Subcutaneous abdominal adipose tissue (tissue), 5 donors: ENCODE measurements at regions not wholly inside any gene's neighbourhood (a gene's known extent, or its start where the extent isn't known, plus 50 kb on each side); places are given as distances from the start of the nearest gene placed in this dataset.

Source experiments
- H3K27ac ChIP-seq: one replicate; pipeline ENCODE4 v1.7.0; 2013; ENCODE audit warnings: low read depth, mild to moderate bottlenecking, inconsistent platforms, low read length, moderate library complexity
- H3K27me3 ChIP-seq, 5 donors: one replicate each; pipeline ENCODE4 v1.7.0; 2013; ENCODE audit warnings: low read length in 5 of 5, inconsistent platforms in 1 of 5; ENCODE audit not compliant: control insufficient read depth in 5 of 5, insufficient read depth in 4 of 5
- H3K36me3 ChIP-seq, 5 donors: one replicate each; pipeline ENCODE4 v1.7.0; 2013; ENCODE audit warnings: low read length in 5 of 5; ENCODE audit not compliant: control insufficient read depth in 5 of 5, insufficient read depth in 5 of 5
- H3K4me1 ChIP-seq, 5 donors: one replicate each; pipeline ENCODE4 v1.7.0; 2013; ENCODE audit warnings: low read length in 5 of 5, mild to moderate bottlenecking in 3 of 5, moderate library complexity in 1 of 5; ENCODE audit not compliant: control insufficient read depth in 5 of 5, insufficient read depth in 5 of 5
- H3K4me3 ChIP-seq, 5 donors: one replicate each; pipeline ENCODE4 v1.7.0; 2013; ENCODE audit warnings: low read length in 5 of 5, low read depth in 1 of 5
- H3K9ac ChIP-seq, 5 donors: one replicate each; pipeline ENCODE4 v1.7.0; 2013; ENCODE audit warnings: low read length in 5 of 5, mild to moderate bottlenecking in 4 of 5, moderate library complexity in 3 of 5
- H3K9me3 ChIP-seq, 5 donors: one replicate each; pipeline ENCODE4 v1.7.0; 2013; ENCODE audit warnings: low read length in 5 of 5; ENCODE audit not compliant: control insufficient read depth in 5 of 5
- donor health status: healthy.
- donor health status: healthy.
- donor health status: healthy.
- donor health status: healthy.
- donor health status: healthy.

DNA sequence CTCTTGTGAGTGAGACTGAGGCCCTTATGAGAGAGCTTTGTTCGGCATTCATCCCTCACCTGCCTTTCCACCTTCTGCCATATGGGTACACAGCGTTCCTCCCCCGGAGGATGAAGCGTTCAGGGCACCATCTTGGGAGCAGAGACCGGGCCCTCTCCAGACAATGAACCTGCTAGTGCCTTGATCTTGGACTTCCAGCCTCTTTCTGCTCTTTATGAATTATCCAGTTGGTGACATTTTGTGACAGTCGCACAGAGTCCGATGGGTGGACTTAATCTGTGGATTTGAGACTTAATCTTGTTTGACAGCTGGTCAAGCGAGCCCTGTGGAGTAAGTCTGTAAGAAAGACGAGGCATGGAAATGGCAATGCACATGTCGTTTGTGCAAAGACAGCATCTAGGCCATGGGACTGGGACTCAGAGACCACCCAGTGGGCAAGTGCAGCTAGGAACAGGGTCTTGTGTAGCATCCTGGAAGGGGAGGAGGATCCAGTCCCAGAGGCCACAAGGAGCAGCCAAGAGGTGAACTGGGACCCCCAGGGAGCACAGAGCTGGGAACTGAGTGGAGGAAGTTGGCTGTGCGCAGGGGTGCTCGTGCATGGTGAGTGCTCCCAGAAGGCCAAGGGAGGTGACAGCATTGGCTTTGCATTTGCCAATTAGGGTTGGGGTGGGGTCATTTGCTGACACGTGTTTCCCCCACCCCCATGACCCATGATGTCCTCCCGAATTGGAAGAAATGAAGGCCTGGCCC, 69.5 kb upstream of the HDAC4 start:
- H3K4me3 ChIP-seq: no peak overlapping the region

GRCh38 chr2:239469106-239469960, 68.5 kb upstream of the HDAC4 start:
- H3K36me3 ChIP-seq: no peaks in the 10 kb centered on the region
- peaks cover 3 to 13% (median 8%) of the 10 kb centered on the region in 5 donors for H3K27me3 ChIP-seq
- H3K4me1 ChIP-seq: peaks cover 0 to 17% (median 4%) of the 10 kb centered on the region in 5 donors
- H3K4me3 ChIP-seq: no peak overlapping the region
- H3K27ac ChIP-seq: no peak overlapping the region
- H3K9me3 ChIP-seq: no peaks in the 10 kb centered on the region
- H3K9ac ChIP-seq: no peak overlapping the region

More for the DNA sequence above, 69.5 kb upstream of the HDAC4 start:
- H3K4me1 ChIP-seq: peaks cover 0 to 9% (median 4%) of the 10 kb centered on the region in 5 donors
- H3K36me3 ChIP-seq: no peaks in the 10 kb centered on the region
- no peak overlapping the region for H3K9ac ChIP-seq
- peaks cover 0 to 8% (median 3%) of the 10 kb centered on the region in 5 donors for H3K27me3 ChIP-seq
- H3K27ac ChIP-seq: no peak overlapping the region
- no peaks in the 10 kb centered on the region for H3K9me3 ChIP-seq

DNA sequence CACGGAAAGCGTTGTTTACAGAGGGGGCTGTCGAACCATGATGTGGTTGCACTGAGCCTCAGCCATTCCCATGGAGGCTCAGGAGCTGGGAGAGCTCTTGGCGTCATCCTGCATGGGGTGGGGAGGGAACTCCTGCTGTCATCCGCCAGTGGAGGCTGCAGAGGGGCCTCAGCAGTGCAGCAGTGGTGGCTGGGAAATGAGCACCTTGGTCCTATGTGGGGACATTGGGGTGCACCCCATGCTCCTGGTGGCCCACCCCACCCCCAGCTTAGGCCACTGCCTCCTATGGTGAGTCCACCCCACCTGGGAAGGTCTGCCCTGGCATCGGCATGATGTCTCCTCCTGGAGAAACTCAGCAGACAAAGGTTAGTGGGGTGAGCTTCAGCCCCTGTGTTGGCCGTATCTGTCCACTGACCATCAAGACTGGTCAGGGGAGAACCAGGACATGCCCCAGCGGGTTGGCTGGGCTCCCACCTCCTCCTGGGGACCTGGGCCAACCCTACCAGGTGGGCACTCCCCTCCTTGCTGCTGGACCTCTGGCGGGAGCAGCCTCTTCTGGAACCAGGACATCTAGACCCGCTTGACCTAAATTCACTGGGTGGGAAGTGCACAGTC, 67.8 kb upstream of the HDAC4 start:
- H3K27ac ChIP-seq: no peak overlapping the region
- H3K9ac ChIP-seq: no peak overlapping the region

GRCh38 chr2:239467956-239468490, 67.2 kb upstream of the HDAC4 start:
- peaks cover 3 to 15% (median 8%) of the 10 kb centered on the region in 5 donors for H3K27me3 ChIP-seq
- H3K36me3 ChIP-seq: no peaks in the 10 kb centered on the region
- H3K4me1 ChIP-seq: peaks cover 0 to 26% (median 9%) of the 10 kb centered on the region in 5 donors
- no peaks in the 10 kb centered on the region for H3K9me3 ChIP-seq
- H3K4me3 ChIP-seq: no peak overlapping the region
- H3K9ac ChIP-seq: no peak overlapping the region
- no peak overlapping the region for H3K27ac ChIP-seq

More for the DNA sequence above, 67.8 kb upstream of the HDAC4 start:
- H3K9me3 ChIP-seq: no peaks in the 10 kb centered on the region
- peaks cover 3 to 15% (median 8%) of the 10 kb centered on the region in 5 donors for H3K27me3 ChIP-seq
- peaks cover 0 to 24% (median 7%) of the 10 kb centered on the region in 5 donors for H3K4me1 ChIP-seq
- H3K36me3 ChIP-seq: no peaks in the 10 kb centered on the region
- H3K4me3 ChIP-seq: no peak overlapping the region

DNA sequence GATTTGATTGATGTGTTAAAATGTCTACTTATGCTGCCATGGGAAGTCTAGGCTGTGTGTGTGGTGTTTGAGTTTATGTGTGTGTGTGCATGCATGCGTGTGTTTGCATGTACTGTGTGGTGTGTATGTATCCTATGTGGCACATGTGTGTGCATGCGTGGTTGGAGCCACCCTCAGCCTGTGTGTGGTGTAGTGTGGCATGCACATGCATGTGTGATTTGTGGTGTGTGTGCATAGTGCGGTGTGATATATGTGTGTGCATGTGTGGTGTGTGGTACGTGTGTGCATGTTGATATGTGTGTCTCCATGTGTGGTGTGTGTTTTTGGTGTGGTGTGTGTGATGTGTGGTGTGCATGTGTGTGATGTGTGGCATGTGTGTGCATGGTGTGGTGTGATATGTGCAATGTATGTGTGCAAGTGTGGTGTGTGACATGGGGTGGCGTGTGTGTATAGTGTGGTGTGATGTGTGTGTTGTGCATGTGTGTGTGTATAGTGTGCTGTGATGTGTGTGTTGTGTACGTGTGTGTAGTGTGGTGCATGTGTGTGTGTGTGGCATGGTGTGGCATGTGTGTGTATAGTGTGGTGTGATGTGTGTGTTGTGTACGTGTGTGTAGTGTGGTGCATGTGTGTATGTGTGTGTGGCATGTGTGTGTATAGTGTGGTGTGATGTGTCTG, 66.6 kb upstream of the HDAC4 start:
- Histone ChIP-seq H3K9ac (no peak overlapping the region), H3K27me3 (peaks cover 3 to 15% (median 8%) of the 10 kb centered on the region in 5 donors), H3K9me3 (no peaks in the 10 kb centered on the region), H3K36me3 (no peaks in the 10 kb centered on the region), H3K27ac (no peak overlapping the region), H3K4me1 (peaks cover 0 to 26% (median 9%) of the 10 kb centered on the region in 5 donors), H3K4me3 (no peak overlapping the region)

DNA sequence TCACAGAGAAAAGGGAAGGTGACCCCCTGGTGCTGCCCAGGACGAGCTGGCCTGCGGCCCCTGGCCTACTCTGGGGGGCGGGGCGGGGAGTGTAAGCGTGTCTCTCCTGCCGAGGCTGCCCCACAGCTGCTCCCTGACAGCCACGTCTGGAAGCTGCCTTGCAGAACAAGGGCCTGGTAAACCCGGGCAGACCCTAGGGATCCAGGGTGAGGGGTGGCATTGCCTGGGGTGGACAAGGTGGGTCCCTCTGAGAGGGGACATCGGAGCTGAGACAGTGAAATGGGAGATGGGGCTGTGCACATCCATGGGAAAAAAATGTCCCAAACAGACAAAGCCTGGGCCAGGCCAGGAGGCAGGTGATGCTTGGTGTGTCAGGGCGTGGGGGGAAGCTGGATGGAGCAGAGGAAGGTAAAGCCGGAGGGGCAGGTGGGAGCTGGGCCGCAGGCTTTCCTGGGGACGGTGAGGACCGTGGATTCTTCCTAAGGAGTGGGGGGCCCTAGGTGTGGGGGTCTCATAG, 66.0 kb upstream of the HDAC4 start:
- no peaks in the 10 kb centered on the region for H3K36me3 ChIP-seq
- no peaks in the 10 kb centered on the region for H3K9me3 ChIP-seq
- H3K4me1 ChIP-seq: peaks cover 0 to 26% (median 9%) of the 10 kb centered on the region in 5 donors
- no peak overlapping the region for H3K9ac ChIP-seq
- H3K4me3 ChIP-seq: no peak overlapping the region
- peaks cover 3 to 15% (median 8%) of the 10 kb centered on the region in 5 donors for H3K27me3 ChIP-seq
- no peak overlapping the region for H3K27ac ChIP-seq

DNA sequence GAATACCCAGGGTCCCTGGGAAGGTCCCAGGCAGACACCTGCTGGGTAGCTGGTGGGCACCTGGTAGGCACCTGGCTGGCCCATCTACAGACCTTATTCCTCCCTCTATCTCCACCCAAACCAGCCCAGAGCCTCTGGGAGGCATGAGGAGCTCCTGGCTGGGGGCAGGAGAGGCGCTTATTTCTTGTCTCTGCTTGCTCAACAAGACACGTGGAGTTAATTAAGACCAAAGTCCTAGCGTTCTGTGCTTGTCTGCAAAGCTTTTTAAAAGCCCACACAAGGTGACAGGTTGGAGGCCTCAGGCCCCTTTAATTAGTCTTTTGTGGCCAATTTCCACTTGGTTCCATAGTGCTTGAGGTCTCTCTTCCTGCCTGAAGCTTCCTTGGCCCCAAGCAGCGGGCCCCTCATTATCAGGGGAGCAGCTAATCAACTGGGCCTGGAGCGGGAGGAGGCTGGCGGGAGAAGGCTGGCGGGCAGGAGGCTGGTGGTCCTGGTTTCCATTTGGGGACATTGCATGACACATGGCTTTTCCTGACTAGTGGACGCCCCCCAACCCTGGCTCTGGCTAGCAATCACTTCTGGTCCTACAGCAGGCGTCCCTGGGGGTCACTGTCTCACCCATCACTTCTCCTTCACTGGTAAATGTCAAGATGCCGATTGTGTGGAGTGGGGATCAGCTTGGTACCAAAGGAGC, 65.4 kb upstream of the HDAC4 start:
- no peaks in the 10 kb centered on the region for H3K9me3 ChIP-seq
- H3K4me1 ChIP-seq: peaks cover 0 to 26% (median 9%) of the 10 kb centered on the region in 5 donors
- H3K36me3 ChIP-seq: no peaks in the 10 kb centered on the region
- peak overlapping the region in 1 of 5 donors; percentile 11 for H3K9ac ChIP-seq
- peaks cover 3 to 15% (median 8%) of the 10 kb centered on the region in 5 donors for H3K27me3 ChIP-seq
- no peak overlapping the region for H3K4me3 ChIP-seq
- H3K27ac ChIP-seq: no peak overlapping the region

GRCh38 chr2:239465017-239466001, 64.5 kb upstream of the HDAC4 start:
- peaks cover 0 to 26% (median 9%) of the 10 kb centered on the region in 5 donors for H3K4me1 ChIP-seq
- H3K9me3 ChIP-seq: no peaks in the 10 kb centered on the region
- no peaks in the 10 kb centered on the region for H3K36me3 ChIP-seq
- H3K27ac ChIP-seq: no peak overlapping the region
- peak overlapping the region in 2 of 5 donors; percentile 39 to 53 for H3K9ac ChIP-seq
- peak overlapping the region in 1 of 5 donors; percentile 23 for H3K4me3 ChIP-seq
- H3K27me3 ChIP-seq: peaks cover 3 to 15% (median 8%) of the 10 kb centered on the region in 5 donors
